ENCODE measurements at regions not wholly inside any gene's neighbourhood (a gene's known extent, or its start where the extent isn't known, plus 50 kb on each side); places are given as distances from the start of the nearest gene placed in this dataset.

DNA sequence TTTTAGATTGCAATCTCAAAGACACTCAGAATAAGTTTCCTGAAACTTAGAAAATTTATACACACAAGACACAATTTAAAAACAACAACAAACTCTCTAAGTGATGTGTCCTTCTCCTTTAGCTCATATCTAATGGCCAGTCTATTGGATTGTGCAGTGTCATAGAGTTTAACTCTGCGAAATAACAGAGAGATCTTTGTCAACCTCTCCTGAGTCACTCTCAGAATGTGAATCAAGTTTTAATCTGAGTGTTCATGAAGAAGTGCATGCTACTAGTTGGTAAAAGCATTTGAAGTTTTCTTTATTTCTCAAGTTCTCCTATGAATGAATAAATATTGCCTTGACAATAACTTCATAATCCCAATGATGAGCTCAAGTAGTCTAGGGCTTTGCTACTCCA, 284.5 kb upstream of the DNAJC19 start:
- DNase-seq (ENCODE audit: low read depth, low spot score): no peak
- in situ Hi-C loops (cut with HindIII; ENCODE audit: low sequenced_read_pairs): no loop called here
- no peak for TF ChIP-seq CTCF (IDR thresholded peaks at IDR 0.05; ENCODE audit: low read depth, low read length)
- no peak overlapping the region for H3K4me3 ChIP-seq (ENCODE audit: low read depth, low read length)

DNA sequence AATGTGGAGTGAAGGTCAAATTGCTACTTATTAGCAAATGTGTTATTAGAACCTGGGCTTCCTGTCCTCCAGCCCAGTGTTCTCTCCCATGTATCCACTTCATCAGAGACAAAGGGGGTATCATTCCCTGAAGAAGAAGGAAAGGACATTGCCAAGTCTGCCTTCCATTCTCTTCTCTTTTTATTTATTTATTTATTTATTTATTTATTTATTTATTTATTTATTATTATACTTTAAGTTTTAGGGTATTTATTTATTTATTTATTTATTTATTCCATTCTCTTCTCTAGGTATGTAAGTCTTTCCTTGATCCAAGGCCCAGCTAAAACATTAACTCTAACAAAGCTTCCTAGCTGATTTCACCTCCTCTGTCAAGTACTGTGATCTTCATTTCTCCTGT, 277.8 kb upstream of the DNAJC19 start:
- no peak overlapping the region for H3K4me3 ChIP-seq (ENCODE audit: low read depth, low read length)
- TF ChIP-seq CTCF (IDR thresholded peaks at IDR 0.05; ENCODE audit: low read depth, low read length): no peak
- in situ Hi-C loops (cut with HindIII; ENCODE audit: low sequenced_read_pairs): no loop called here
- DNase-seq (ENCODE audit: low read depth, low spot score): no peak

GRCh38 chr3:181265750-181266333, 276.3 kb upstream of the DNAJC19 start:
- H3K4me3 ChIP-seq (ENCODE audit: low read depth, low read length): peak overlapping the region; percentile 5
- peak; percentile 18 for DNase-seq (ENCODE audit: low read depth, low spot score)
- in situ Hi-C loops (cut with HindIII; ENCODE audit: low sequenced_read_pairs): no loop called here
- TF ChIP-seq CTCF (IDR thresholded peaks at IDR 0.05; ENCODE audit: low read depth, low read length): no peak

DNA sequence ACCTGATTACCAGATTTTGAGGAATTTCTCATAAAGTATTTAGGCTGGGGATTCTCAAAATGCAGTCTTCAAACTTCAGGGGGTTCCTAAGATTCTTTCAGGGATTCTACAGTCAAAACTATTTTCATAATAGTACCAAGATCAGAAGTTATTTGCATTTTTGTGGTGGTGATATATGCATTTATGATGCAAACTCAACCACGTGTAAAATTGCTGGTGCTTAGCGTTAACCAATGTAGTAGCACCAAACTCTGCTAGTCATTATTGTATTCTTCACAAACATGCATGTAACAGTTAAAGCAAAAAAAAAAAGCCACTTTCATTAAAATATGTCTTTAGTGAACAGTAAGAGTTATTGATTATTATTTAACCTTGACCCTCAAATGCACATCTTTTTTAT, 274.9 kb upstream of the DNAJC19 start:
- in situ Hi-C loops (cut with HindIII; ENCODE audit: low sequenced_read_pairs): no loop called here
- no peak for DNase-seq (ENCODE audit: low read depth, low spot score)
- no peak for TF ChIP-seq CTCF (IDR thresholded peaks at IDR 0.05; ENCODE audit: low read depth, low read length)
- no peak overlapping the region for H3K4me3 ChIP-seq (ENCODE audit: low read depth, low read length)

- no peak for DNase-seq (ENCODE audit: low read depth, low spot score)
- in situ Hi-C loops (cut with HindIII; ENCODE audit: low sequenced_read_pairs): no loop called here
- H3K4me3 ChIP-seq (ENCODE audit: low read depth, low read length): no peak overlapping the region
- TF ChIP-seq CTCF (IDR thresholded peaks at IDR 0.05; ENCODE audit: low read depth, low read length): no peak
Measured at GRCh38 chr3:181253796-181254195, 264.3 kb upstream of the DNAJC19 start.

GRCh38 chr3:181252631-181253030, 263.1 kb upstream of the DNAJC19 start:
- TF ChIP-seq CTCF (IDR thresholded peaks at IDR 0.05; ENCODE audit: low read depth, low read length): no peak
- DNase-seq (ENCODE audit: low read depth, low spot score): no peak

DNA sequence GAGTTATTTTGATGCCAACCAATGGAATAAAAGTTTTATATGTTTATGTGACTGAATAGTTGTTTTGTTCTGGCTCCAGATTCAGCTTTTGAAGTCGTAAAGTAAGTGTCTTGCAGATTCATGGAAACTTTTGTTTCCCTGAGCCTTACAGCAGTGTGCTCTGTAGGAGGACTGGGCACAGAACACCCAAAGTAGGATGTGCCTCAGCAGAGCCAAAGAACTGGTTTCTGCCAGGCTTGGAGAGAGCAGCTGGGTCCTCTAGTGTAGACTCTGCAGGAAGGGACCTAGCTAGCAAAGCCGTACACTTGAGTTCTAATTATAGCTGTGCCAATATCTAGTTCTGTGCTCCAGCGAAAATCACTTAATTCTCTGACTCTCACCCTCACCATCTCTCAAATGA, 261.2 kb upstream of the DNAJC19 start:
- in situ Hi-C loops (cut with HindIII; ENCODE audit: low sequenced_read_pairs): no loop called here

More at GRCh38 chr3:181252631-181253030, 263.1 kb upstream of the DNAJC19 start:
- in situ Hi-C loops (cut with HindIII; ENCODE audit: low sequenced_read_pairs): no loop called here
- H3K4me3 ChIP-seq (ENCODE audit: low read depth, low read length): no peak overlapping the region

More for the DNA sequence above, 261.2 kb upstream of the DNAJC19 start:
- H3K4me3 ChIP-seq (ENCODE audit: low read depth, low read length): no peak overlapping the region
- TF ChIP-seq CTCF (IDR thresholded peaks at IDR 0.05; ENCODE audit: low read depth, low read length): no peak
- DNase-seq (ENCODE audit: low read depth, low spot score): no peak
